Embryonic facial prominence (tissue), 1 donor: ENCODE measurements at regions not wholly inside any gene's neighbourhood (a gene's known extent, or its start where the extent isn't known, plus 50 kb on each side); places are given as distances from the start of the nearest gene placed in this dataset.

ENCODE experiments used
- DNase-seq: peaks from one replicate; pipeline ENCODE4 v3.0.0-alpha.2; 2016; ENCODE audit errors: extremely low spot score

- no peak for DNase-seq
These were observed 1441.7 kb downstream of the PLA2G4A start for GRCh38 chr1:188270497-188270896.

- DNase-seq: no peak
These were observed 1449.0 kb downstream of the PLA2G4A start for GRCh38 chr1:188277771-188278170.

- DNase-seq: no peak
These were observed 1453.2 kb downstream of the PLA2G4A start for GRCh38 chr1:188281921-188282320.

GRCh38 chr1:188295157-188295556 is 1466.4 kb downstream of the PLA2G4A start:
- DNase-seq: no peak

GRCh38 chr1:188302746-188303145 is 1474.0 kb downstream of the PLA2G4A start:
- DNase-seq: no peak

- DNase-seq: no peak
These were observed 1485.9 kb downstream of the PLA2G4A start for GRCh38 chr1:188314557-188315137.

GRCh38 chr1:188317894-188318293 is 1489.1 kb downstream of the PLA2G4A start:
- DNase-seq: no peak

GRCh38 chr1:188325211-188325610 is 1496.5 kb downstream of the PLA2G4A start:
- no peak for DNase-seq

GRCh38 chr1:188343914-188344313 is 1515.2 kb downstream of the PLA2G4A start:
- no peak for DNase-seq

GRCh38 chr1:188350104-188350503 is 1521.4 kb downstream of the PLA2G4A start:
- DNase-seq: no peak

- DNase-seq: no peak
These were observed 1526.3 kb downstream of the PLA2G4A start for GRCh38 chr1:188355082-188355481.

GRCh38 chr1:188355847-188356246 is 1527.1 kb downstream of the PLA2G4A start:
- no peak for DNase-seq

GRCh38 chr1:188359315-188359714 is 1530.6 kb downstream of the PLA2G4A start:
- DNase-seq: no peak

- DNase-seq: no peak
These were observed 1535.2 kb downstream of the PLA2G4A start for GRCh38 chr1:188363943-188364342.

GRCh38 chr1:188364927-188365449 is 1536.2 kb downstream of the PLA2G4A start:
- DNase-seq: no peak

- DNase-seq: no peak
These were observed 1537.1 kb downstream of the PLA2G4A start for GRCh38 chr1:188365874-188366273.

- no peak for DNase-seq
These were observed 1538.9 kb downstream of the PLA2G4A start for GRCh38 chr1:188367661-188368060.

GRCh38 chr1:188371295-188371806 is 1542.6 kb downstream of the PLA2G4A start:
- DNase-seq: no peak

GRCh38 chr1:188372821-188373220 is 1544.1 kb downstream of the PLA2G4A start:
- DNase-seq: no peak

GRCh38 chr1:188382851-188383250 is 1554.1 kb downstream of the PLA2G4A start:
- no peak for DNase-seq

GRCh38 chr1:188386161-188386560 is 1557.4 kb downstream of the PLA2G4A start:
- no peak for DNase-seq

GRCh38 chr1:188386666-188387065 is 1557.9 kb downstream of the PLA2G4A start:
- no peak for DNase-seq

GRCh38 chr1:188394677-188395076 is 1565.9 kb downstream of the PLA2G4A start:
- DNase-seq: no peak

- DNase-seq: no peak
These were observed 1568.8 kb downstream of the PLA2G4A start for GRCh38 chr1:188397521-188397920.
